Kidney tubule cell (primary cell): ENCODE measurements at regions not wholly inside any gene's neighbourhood (a gene's known extent, or its start where the extent isn't known, plus 50 kb on each side); places are given as distances from the start of the nearest gene placed in this dataset.
A peak's percentile ranks its signal among the peaks of the same experiment; 100 is the strongest.

Experiments
- DNase-seq: peaks from one replicate; pipeline ENCODE4 v3.0.0-alpha.2; 2018; ENCODE audit warnings: low spot score

GRCh38 chr6:90977513-90977912, 390.6 kb upstream of the MAP3K7 start:
- no peak for DNase-seq

- DNase-seq, result no peak
Observed at GRCh38 chr6:90976341-90976740, 389.5 kb upstream of the MAP3K7 start.

GRCh38 chr6:90975741-90976140, 388.9 kb upstream of the MAP3K7 start:
- no peak for DNase-seq

- DNase-seq, result no peak
Observed at GRCh38 chr6:90973188-90973587, 386.3 kb upstream of the MAP3K7 start.

- no peak for DNase-seq
Observed at GRCh38 chr6:90970672-90971071, 383.8 kb upstream of the MAP3K7 start.

- DNase-seq, result no peak
Observed at GRCh38 chr6:90967471-90967870, 380.6 kb upstream of the MAP3K7 start.

GRCh38 chr6:90960324-90960723, 373.5 kb upstream of the MAP3K7 start:
- no peak for DNase-seq

- DNase-seq, result no peak
Observed at GRCh38 chr6:90955246-90955645, 368.4 kb upstream of the MAP3K7 start.

GRCh38 chr6:90953405-90954161, 366.7 kb upstream of the MAP3K7 start:
- DNase-seq, result no peak

GRCh38 chr6:90952176-90952575, 365.3 kb upstream of the MAP3K7 start:
- no peak for DNase-seq

- no peak for DNase-seq
Observed at GRCh38 chr6:90948540-90948939, 361.7 kb upstream of the MAP3K7 start.

GRCh38 chr6:90947184-90948064, 360.6 kb upstream of the MAP3K7 start:
- DNase-seq, result no peak

- no peak for DNase-seq
Observed at GRCh38 chr6:90941885-90942284, 355.0 kb upstream of the MAP3K7 start.

GRCh38 chr6:90940812-90941481, 354.1 kb upstream of the MAP3K7 start:
- DNase-seq, result peak; percentile 78

- no peak for DNase-seq
Observed at GRCh38 chr6:90939906-90940305, 353.0 kb upstream of the MAP3K7 start.

- DNase-seq, result no peak
Observed at GRCh38 chr6:90938122-90938521, 351.2 kb upstream of the MAP3K7 start.

GRCh38 chr6:90936286-90936685, 349.4 kb upstream of the MAP3K7 start:
- no peak for DNase-seq

GRCh38 chr6:90934966-90935365, 348.1 kb upstream of the MAP3K7 start:
- no peak for DNase-seq

- DNase-seq, result no peak
Observed at GRCh38 chr6:90934081-90934480, 347.2 kb upstream of the MAP3K7 start.

- DNase-seq, result no peak
Observed at GRCh38 chr6:90932351-90932750, 345.5 kb upstream of the MAP3K7 start.

GRCh38 chr6:90928051-90928450, 341.2 kb upstream of the MAP3K7 start:
- DNase-seq, result no peak

GRCh38 chr6:90925726-90926125, 338.9 kb upstream of the MAP3K7 start:
- no peak for DNase-seq

- no peak for DNase-seq
Observed at GRCh38 chr6:90922325-90922724, 335.5 kb upstream of the MAP3K7 start.
